K562 (cell line): ENCODE measurements at regions not wholly inside any gene's neighbourhood (a gene's known extent, or its start where the extent isn't known, plus 50 kb on each side); places are given as distances from the start of the nearest gene placed in this dataset.

Source experiments
- ATAC-seq: fragments of 200-7000 bp; cut with Tn5 transposase; 3 replicates; pipeline ENCODE4 v1.9.1; 2020; ENCODE audit warnings: moderate library complexity
- BruUV-seq: library from RNA; stranded (reverse); fragments of 400-500 nt; replicated peaks from 2 replicates; lab custom pipeline; 2021; lab: Mats Ljungman, UMichigan
- CTCF ChIA-PET: fragments of 300-600 bp; formaldehyde crosslinking; extraction: SDS; loops from one replicate; lab custom pipeline; 2021; ENCODE audit warnings: low intra/inter-chr PET ratio; lab: Yijun Ruan, JAX
- POLR2A ChIA-PET: fragments of 300-600, 350-650 bp; sonication (Branson Sonifier 250); formaldehyde crosslinking; extraction: SDS; loops from one replicate; lab custom pipeline; 2021; ENCODE audit warnings: antibody characterized with exemption, inconsistent platforms; lab: Yijun Ruan, JAX
- DNase-seq, 4 experiments: peaks; one replicate each; pipeline versions ENCODE4 v3.0.0 to v3.0.0-alpha.2; 2011 to 2018; ENCODE audit warnings: low spot score in 3 of 4, mixed read lengths in 3 of 4; ENCODE audit errors: extremely low read depth in 1 of 4
- FAIRE-seq: peaks from 2 replicates; lab custom pipeline; 2011; peaks lifted over from hg19 to GRCh38; lab: Jason Lieb, UNC
- H2AFZ ChIP-seq: 2 replicates; pipeline ENCODE4 v1.6.0; 2011; ENCODE audit warnings: low read depth, low read length, control low read depth, inconsistent platforms
- H3K27ac ChIP-seq: fragments of 200-600 bp; 3 replicates; pipeline ENCODE4 v1.8.0; 2011; ENCODE audit warnings: low read depth, mild to moderate bottlenecking, control low read depth, inconsistent platforms, low read length, moderate library complexity, mixed read lengths; ENCODE audit errors: extremely low read depth
- H3K27me3 ChIP-seq, 2 experiments: fragments of 300-600 bp in 1 of 2; 2 replicates in 1 of 2; 3 replicates in 1 of 2; pipeline versions ENCODE4 v1.6.0 to v1.8.0; 2011; ENCODE audit warnings: inconsistent platforms in 2 of 2, low read length in 2 of 2, mild to moderate bottlenecking in 1 of 2, mixed read lengths in 1 of 2, moderate library complexity in 1 of 2; ENCODE audit not compliant: control insufficient read depth in 2 of 2, insufficient read depth in 2 of 2
- H3K36me3 ChIP-seq: fragments of 300-600 bp; 3 replicates; pipeline ENCODE4 v1.8.0; 2011; ENCODE audit warnings: mild to moderate bottlenecking, low read length, inconsistent platforms; ENCODE audit not compliant: control insufficient read depth, insufficient read depth
- H3K4me1 ChIP-seq, 2 experiments: fragments of 200-600 bp in 1 of 2; replicated peaks in 1 of 2; 2 replicates in 1 of 2; 3 replicates in 1 of 2; pipeline versions ENCODE4 v1.5.1 to v1.8.0; 2011; ENCODE audit warnings: inconsistent platforms in 2 of 2, low read length in 2 of 2, mild to moderate bottlenecking in 1 of 2, mixed read lengths in 1 of 2, moderate library complexity in 1 of 2; ENCODE audit not compliant: control insufficient read depth in 2 of 2, insufficient read depth in 2 of 2
- H3K4me2 ChIP-seq: 2 replicates; pipeline ENCODE4 v1.6.1; 2011; ENCODE audit warnings: low read length, control low read depth, inconsistent platforms, mixed read lengths; ENCODE audit not compliant: insufficient read depth
- H3K4me3 ChIP-seq: fragments of 200-600 bp; sonication (generic), shearing (Covaris generic); 2 replicates; pipeline ENCODE4 v1.5.1; 2016; ENCODE audit warnings: control low read depth, inconsistent platforms
- H3K79me2 ChIP-seq: fragments of 200-600 bp; 3 replicates; pipeline ENCODE4 v1.8.0; 2011; ENCODE audit warnings: low read length, inconsistent platforms; ENCODE audit not compliant: control insufficient read depth, insufficient read depth
- H3K9ac ChIP-seq, 2 experiments: 2 replicates each; pipeline versions ENCODE4 v1.6.0 to v1.6.1; 2011; ENCODE audit warnings: low read depth in 2 of 2, low read length in 2 of 2, control low read depth in 1 of 2, inconsistent platforms in 1 of 2, mild to moderate bottlenecking in 1 of 2, mixed read lengths in 1 of 2; ENCODE audit not compliant: insufficient read depth in 1 of 2
- H3K9me1 ChIP-seq: one replicate; pipeline ENCODE4 v1.6.0; 2011; ENCODE audit warnings: inconsistent platforms, mild to moderate bottlenecking, low read length, moderate library complexity; ENCODE audit not compliant: control insufficient read depth, insufficient read depth
- H3K9me3 ChIP-seq: replicated peaks from 2 replicates; pipeline ENCODE4 v1.5.1; 2011; ENCODE audit warnings: low read depth, low read length, inconsistent platforms; ENCODE audit not compliant: control insufficient read depth, insufficient read depth
- H4K20me1 ChIP-seq: replicated peaks from 2 replicates; pipeline ENCODE4 v1.6.1; 2011; ENCODE audit warnings: low read length, inconsistent platforms, mixed read lengths; ENCODE audit not compliant: control insufficient read depth, insufficient read depth
- CCAR2 ChIP-seq: fragments of 200-400 bp; formaldehyde crosslinking; IDR thresholded peaks from 2 replicates; pipeline ENCODE4 v1.6.1; 2017; ENCODE audit warnings: mild to moderate bottlenecking, low read depth, low read length
- HDAC3 ChIP-seq: fragments of 450-650 bp; IDR thresholded peaks from 2 replicates; pipeline ENCODE4 v1.6.1; 2018; ENCODE audit warnings: borderline replicate concordance, mild to moderate bottlenecking, moderate library complexity; ENCODE audit not compliant: partially characterized antibody
- HNRNPH1 ChIP-seq: fragments of 200-400 bp; formaldehyde crosslinking; optimal IDR thresholded peaks from 2 replicates; pipeline ENCODE3; 2017; ENCODE audit warnings: low read depth, mild to moderate bottlenecking, low read length, moderate library complexity
- KAT7 ChIP-seq: sonication (generic); formaldehyde crosslinking; IDR thresholded peaks from 2 replicates; pipeline ENCODE4 v1.8.0; 2022; ENCODE audit warnings: missing genetic modification reagents, mild to moderate bottlenecking, borderline replicate concordance
- NUFIP1 ChIP-seq: fragments of 450-650 bp; IDR thresholded peaks from 2 replicates; pipeline ENCODE4 v1.6.1; 2018; ENCODE audit not compliant: partially characterized antibody
- POLR2B ChIP-seq: fragments of 450-650 bp; IDR thresholded peaks from 2 replicates; pipeline ENCODE4 v1.6.1; 2018; ENCODE audit warnings: low read depth; ENCODE audit not compliant: partially characterized antibody
- RBM14 ChIP-seq: fragments of 200-400 bp; formaldehyde crosslinking; IDR thresholded peaks from 2 replicates; pipeline ENCODE4 v1.6.1; 2018; ENCODE audit warnings: low read depth, mild to moderate bottlenecking, low read length, moderate library complexity, borderline replicate concordance; ENCODE audit not compliant: insufficient read depth
- RCOR1 ChIP-seq, 2 experiments: IDR thresholded peaks; 2 replicates each; pipeline ENCODE4 v1.6.1; 2012; ENCODE audit warnings: low read depth in 2 of 2, low read length in 2 of 2, borderline replicate concordance in 1 of 2, improper control_type of control experiment in 1 of 2
- SMARCB1 ChIP-seq: IDR thresholded peaks from 2 replicates; pipeline ENCODE4 v1.6.1; 2011; ENCODE audit warnings: improper control_type of control experiment, low read depth; ENCODE audit not compliant: insufficient read length
- XRCC3 ChIP-seq: fragments of 450-650 bp; IDR thresholded peaks from 2 replicates; pipeline ENCODE4 v1.6.1; 2017; ENCODE audit warnings: mild to moderate bottlenecking, moderate library complexity
- ZC3H11A ChIP-seq: IDR thresholded peaks from 2 replicates; pipeline ENCODE4 v1.6.1; 2012; ENCODE audit warnings: low read depth, low read length, improper control_type of control experiment
- WGBS: fragments of 100-300 bp; shearing (Covaris generic); methylation state at CpG from one replicate; pipeline ENCODE4 v1.1.6; 2016; ENCODE audit warnings: low coverage, mixed read lengths; ENCODE audit not compliant: insufficient coverage; ENCODE audit errors: missing lambda C conversion rate; 5-methylcytosine and 5-hydroxymethylcytosine counted together
- in situ Hi-C: fragments of 300-500 bp; cut with MboI; formaldehyde crosslinking; loops from 4 replicates; pipeline ENCODE4 v1.15.0; 2018; ENCODE audit warnings: inconsistent platforms, mixed read lengths
- intact Hi-C: fragments of 100-400 bp; cut with micrococcal nuclease; formaldehyde crosslinking; loops from 2 replicates; pipeline ENCODE4 v1.14.2; 2022
- TF ChIP-seq, protein P1 (sequence below): IDR thresholded peaks from 2 replicates; pipeline ENCODE4 v1.6.1; 2014; ENCODE audit warnings: antibody characterized with exemption
- TF ChIP-seq, protein P2 (sequence below): IDR thresholded peaks from 3 replicates; pipeline ENCODE4 v1.6.1; 2011; ENCODE audit warnings: borderline replicate concordance, mild to moderate bottlenecking, moderate library complexity; ENCODE audit not compliant: insufficient read length; ENCODE audit errors: extremely low read depth

DNA sequence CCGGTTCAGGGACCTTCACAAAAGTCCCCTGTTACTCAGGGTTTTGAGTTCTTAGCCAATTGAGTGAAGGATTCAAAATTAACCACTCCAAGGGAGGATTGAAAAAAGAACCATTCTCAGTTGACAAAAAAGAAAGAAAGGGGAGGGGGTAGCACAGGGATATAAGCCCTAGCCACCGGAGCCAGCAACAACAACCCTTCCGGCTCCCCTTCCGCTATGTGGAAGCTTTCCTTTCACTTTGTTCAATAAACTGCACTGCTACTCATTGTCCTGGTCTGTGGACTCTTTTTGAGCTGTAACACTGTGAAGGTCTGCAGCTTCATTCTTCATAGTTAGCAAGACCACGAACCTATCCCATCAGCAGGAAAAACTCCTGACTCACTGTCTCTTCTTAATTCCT lies 1488.1 kb upstream of the PRR20A start:
- Histone ChIP-seq H3K9me1 (no peaks in the 10 kb centered on the region), H3K79me2 (no peaks in the 10 kb centered on the region), H3K9me3 (no peaks in the 10 kb centered on the region), H3K27me3 (no peaks in the 10 kb centered on the region), H4K20me1 (no peaks in the 10 kb centered on the region), H3K36me3 (no peaks in the 10 kb centered on the region), H3K27ac (no peak overlapping the region), H3K9ac (no peak overlapping the region), H3K4me3 (no peak overlapping the region), H2AFZ (no peak overlapping the region), H3K4me1 (no peaks in the 10 kb centered on the region), H3K4me2 (no peak overlapping the region)
- in situ Hi-C loops = no loop called here
- 0% methylated on average over 4 of the region's 5 CpGs for WGBS
- DNase-seq (no peak), ATAC-seq (no peak), FAIRE-seq (no peak)
- intact Hi-C loops = no loop called here
- ChIA-PET CTCF (no interaction called here), POLR2A (no interaction called here)
- BruUV-seq = no TSS peak
- TF ChIP-seq SMARCB1 = no peak
- TF ChIP-seq RCOR1 (IDR thresholded peaks at IDR 0.05; ENCODE audit: borderline replicate concordance in 1 of 2, low read depth in 2 of 2, low read length in 2 of 2) = no peak
- no peak for TF ChIP-seq POLR2B
- TF ChIP-seq, protein P1, sequence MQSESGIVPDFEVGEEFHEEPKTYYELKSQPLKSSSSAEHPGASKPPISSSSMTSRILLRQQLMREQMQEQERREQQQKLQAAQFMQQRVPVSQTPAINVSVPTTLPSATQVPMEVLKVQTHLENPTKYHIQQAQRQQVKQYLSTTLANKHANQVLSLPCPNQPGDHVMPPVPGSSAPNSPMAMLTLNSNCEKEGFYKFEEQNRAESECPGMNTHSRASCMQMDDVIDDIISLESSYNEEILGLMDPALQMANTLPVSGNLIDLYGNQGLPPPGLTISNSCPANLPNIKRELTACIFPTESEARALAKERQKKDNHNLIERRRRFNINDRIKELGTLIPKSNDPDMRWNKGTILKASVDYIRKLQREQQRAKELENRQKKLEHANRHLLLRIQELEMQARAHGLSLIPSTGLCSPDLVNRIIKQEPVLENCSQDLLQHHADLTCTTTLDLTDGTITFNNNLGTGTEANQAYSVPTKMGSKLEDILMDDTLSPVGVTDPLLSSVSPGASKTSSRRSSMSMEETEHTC = no peak
- TF ChIP-seq KAT7 (CRISPR knock-in tag) = no peak
- no peak for TF ChIP-seq CCAR2
- no peak for TF ChIP-seq HNRNPH1
- no peak for TF ChIP-seq XRCC3
- TF ChIP-seq ZC3H11A = no peak
- TF ChIP-seq, protein P2, sequence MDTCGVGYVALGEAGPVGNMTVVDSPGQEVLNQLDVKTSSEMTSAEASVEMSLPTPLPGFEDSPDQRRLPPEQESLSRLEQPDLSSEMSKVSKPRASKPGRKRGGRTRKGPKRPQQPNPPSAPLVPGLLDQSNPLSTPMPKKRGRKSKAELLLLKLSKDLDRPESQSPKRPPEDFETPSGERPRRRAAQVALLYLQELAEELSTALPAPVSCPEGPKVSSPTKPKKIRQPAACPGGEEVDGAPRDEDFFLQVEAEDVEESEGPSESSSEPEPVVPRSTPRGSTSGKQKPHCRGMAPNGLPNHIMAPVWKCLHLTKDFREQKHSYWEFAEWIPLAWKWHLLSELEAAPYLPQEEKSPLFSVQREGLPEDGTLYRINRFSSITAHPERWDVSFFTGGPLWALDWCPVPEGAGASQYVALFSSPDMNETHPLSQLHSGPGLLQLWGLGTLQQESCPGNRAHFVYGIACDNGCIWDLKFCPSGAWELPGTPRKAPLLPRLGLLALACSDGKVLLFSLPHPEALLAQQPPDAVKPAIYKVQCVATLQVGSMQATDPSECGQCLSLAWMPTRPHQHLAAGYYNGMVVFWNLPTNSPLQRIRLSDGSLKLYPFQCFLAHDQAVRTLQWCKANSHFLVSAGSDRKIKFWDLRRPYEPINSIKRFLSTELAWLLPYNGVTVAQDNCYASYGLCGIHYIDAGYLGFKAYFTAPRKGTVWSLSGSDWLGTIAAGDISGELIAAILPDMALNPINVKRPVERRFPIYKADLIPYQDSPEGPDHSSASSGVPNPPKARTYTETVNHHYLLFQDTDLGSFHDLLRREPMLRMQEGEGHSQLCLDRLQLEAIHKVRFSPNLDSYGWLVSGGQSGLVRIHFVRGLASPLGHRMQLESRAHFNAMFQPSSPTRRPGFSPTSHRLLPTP = no peak
- no peak for TF ChIP-seq NUFIP1
- no peak for TF ChIP-seq HDAC3
- TF ChIP-seq RBM14 = no peak
